ENCODE measurements at regions not wholly inside any gene's neighbourhood (a gene's known extent, or its start where the extent isn't known, plus 50 kb on each side); places are given as distances from the start of the nearest gene placed in this dataset.

GRCh38 chr2:65532326-65532725, 99.9 kb upstream of the SPRED2 start:
- Histone ChIP-seq H3K36me3 (replicated peaks in 1 of 2; ENCODE audit: control insufficient read depth in 1 of 2, insufficient read depth in 2 of 2, low read length in 2 of 2) (no peaks in the 10 kb centered on the region), H2AFZ (ENCODE audit: insufficient read depth, low read depth, low read length, poor library complexity, severe bottlenecking) (no peak overlapping the region), H3K9me3 (replicated peaks in 1 of 2; ENCODE audit: control insufficient read depth in 1 of 2, insufficient read depth in 1 of 2, low read length in 2 of 2) (no peaks in the 10 kb centered on the region), H3K79me2 (ENCODE audit: insufficient read depth, low read length) (no peaks in the 10 kb centered on the region), H3K4me2 (replicated peaks; ENCODE audit: extremely low read depth, low read length, poor library complexity, severe bottlenecking) (no peak overlapping the region), H3K9ac (ENCODE audit: insufficient read depth, low read length, poor library complexity, severe bottlenecking) (no peak overlapping the region), H3K27ac (ENCODE audit: low read depth in 1 of 2, low read length in 2 of 2) (no peak overlapping the region), H4K20me1 (ENCODE audit: insufficient read depth, low read length) (no peaks in the 10 kb centered on the region), H3K27me3 (ENCODE audit: control insufficient read depth in 2 of 2, insufficient read depth in 2 of 2, low read length in 2 of 2) (no peaks in the 10 kb centered on the region), H3K4me3 (replicated peaks in 1 of 3; ENCODE audit: low read depth in 2 of 3, low read length in 3 of 3) (no peak overlapping the region), H3K4me1 (ENCODE audit: control insufficient read depth in 1 of 2, insufficient read depth in 2 of 2, low read length in 2 of 2) (no peaks in the 10 kb centered on the region)
- H3K9me3 Mint-ChIP-seq = peaks cover 0 to 1% (median 0%) of the 10 kb centered on the region in 7 donors
- peaks cover 2% of the 10 kb centered on the region in 3 donors for H3K27me3 Mint-ChIP-seq (ENCODE audit: low read depth in 3 of 3)
- DNase-seq = no peak
- no peak overlapping the region for H3K4me3 Mint-ChIP-seq
- no peaks in the 10 kb centered on the region for H3K4me1 Mint-ChIP-seq
- H3K36me3 Mint-ChIP-seq = no peaks in the 10 kb centered on the region
- WGBS (ENCODE audit: insufficient coverage) = no CpG with 5 or more reads among the region's 3 CpGs
- TF ChIP-seq CTCF (IDR thresholded peaks at IDR 0.05) = no peak
- intact Hi-C loops (cut with micrococcal nuclease) = no loop called here
- H3K27ac Mint-ChIP-seq = no peak overlapping the region

GRCh38 chr2:65530547-65531320, 98.3 kb upstream of the SPRED2 start:
- no peak for TF ChIP-seq CTCF (IDR thresholded peaks at IDR 0.05)
- Mint-ChIP-seq H3K4me1 (no peaks in the 10 kb centered on the region), H3K27ac (no peak overlapping the region), H3K36me3 (no peaks in the 10 kb centered on the region), H3K4me3 (no peak overlapping the region), H3K27me3 (ENCODE audit: low read depth in 3 of 3) (peaks cover 2% of the 10 kb centered on the region in 3 donors), H3K9me3 (peaks cover 0 to 1% (median 0%) of the 10 kb centered on the region in 7 donors)
- no peaks in the 10 kb centered on the region for H3K9me3 ChIP-seq (replicated peaks in 1 of 2; ENCODE audit: control insufficient read depth in 1 of 2, insufficient read depth in 1 of 2, low read length in 2 of 2)
- no peak for DNase-seq
- no peak overlapping the region for H2AFZ ChIP-seq (ENCODE audit: insufficient read depth, low read depth, low read length, poor library complexity, severe bottlenecking)
- H3K27me3 ChIP-seq (ENCODE audit: control insufficient read depth in 2 of 2, insufficient read depth in 2 of 2, low read length in 2 of 2) = no peaks in the 10 kb centered on the region
- no peak overlapping the region for H3K4me2 ChIP-seq (replicated peaks; ENCODE audit: extremely low read depth, low read length, poor library complexity, severe bottlenecking)
- no peaks in the 10 kb centered on the region for H3K79me2 ChIP-seq (ENCODE audit: insufficient read depth, low read length)
- WGBS (ENCODE audit: insufficient coverage) = 97% methylated on average over 5 of the region's 5 CpGs
- no peak overlapping the region for H3K4me3 ChIP-seq (replicated peaks in 1 of 3; ENCODE audit: low read depth in 2 of 3, low read length in 3 of 3)
- no peak overlapping the region for H3K9ac ChIP-seq (ENCODE audit: insufficient read depth, low read length, poor library complexity, severe bottlenecking)
- H4K20me1 ChIP-seq (ENCODE audit: insufficient read depth, low read length) = no peaks in the 10 kb centered on the region
- H3K4me1 ChIP-seq (ENCODE audit: control insufficient read depth in 1 of 2, insufficient read depth in 2 of 2, low read length in 2 of 2) = no peaks in the 10 kb centered on the region
- H3K27ac ChIP-seq (ENCODE audit: low read depth in 1 of 2, low read length in 2 of 2) = no peak overlapping the region
- no peaks in the 10 kb centered on the region for H3K36me3 ChIP-seq (replicated peaks in 1 of 2; ENCODE audit: control insufficient read depth in 1 of 2, insufficient read depth in 2 of 2, low read length in 2 of 2)
- intact Hi-C loops (cut with micrococcal nuclease) = no loop called here

Measured in CD14-positive monocyte (primary cell).